ENCODE measurements at regions not wholly inside any gene's neighbourhood (a gene's known extent, or its start where the extent isn't known, plus 50 kb on each side); places are given as distances from the start of the nearest gene placed in this dataset.

DNA sequence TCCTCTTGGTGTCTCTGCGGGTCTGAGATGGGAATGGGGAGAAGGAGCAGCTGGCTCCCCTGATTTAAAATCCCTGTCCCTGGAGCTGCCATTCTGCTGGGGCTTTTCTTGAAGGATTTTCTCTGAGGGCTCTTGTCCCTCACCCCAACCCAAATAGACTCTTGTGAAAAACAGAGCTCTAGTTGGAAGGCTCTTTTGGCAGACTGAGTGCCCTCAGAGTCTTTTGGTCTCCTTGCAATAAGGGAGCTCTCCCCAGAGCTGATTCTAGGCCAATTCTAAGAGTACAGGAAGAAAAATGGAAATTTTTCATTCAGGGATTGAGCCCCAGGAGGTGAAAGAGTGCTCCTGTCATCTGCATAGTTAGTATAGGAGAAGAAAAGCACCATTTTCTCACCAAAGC, 238.3 kb downstream of the COG6 start:
- TF ChIP-seq, protein P1, sequence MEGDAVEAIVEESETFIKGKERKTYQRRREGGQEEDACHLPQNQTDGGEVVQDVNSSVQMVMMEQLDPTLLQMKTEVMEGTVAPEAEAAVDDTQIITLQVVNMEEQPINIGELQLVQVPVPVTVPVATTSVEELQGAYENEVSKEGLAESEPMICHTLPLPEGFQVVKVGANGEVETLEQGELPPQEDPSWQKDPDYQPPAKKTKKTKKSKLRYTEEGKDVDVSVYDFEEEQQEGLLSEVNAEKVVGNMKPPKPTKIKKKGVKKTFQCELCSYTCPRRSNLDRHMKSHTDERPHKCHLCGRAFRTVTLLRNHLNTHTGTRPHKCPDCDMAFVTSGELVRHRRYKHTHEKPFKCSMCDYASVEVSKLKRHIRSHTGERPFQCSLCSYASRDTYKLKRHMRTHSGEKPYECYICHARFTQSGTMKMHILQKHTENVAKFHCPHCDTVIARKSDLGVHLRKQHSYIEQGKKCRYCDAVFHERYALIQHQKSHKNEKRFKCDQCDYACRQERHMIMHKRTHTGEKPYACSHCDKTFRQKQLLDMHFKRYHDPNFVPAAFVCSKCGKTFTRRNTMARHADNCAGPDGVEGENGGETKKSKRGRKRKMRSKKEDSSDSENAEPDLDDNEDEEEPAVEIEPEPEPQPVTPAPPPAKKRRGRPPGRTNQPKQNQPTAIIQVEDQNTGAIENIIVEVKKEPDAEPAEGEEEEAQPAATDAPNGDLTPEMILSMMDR (conservative IDR thresholded peaks at IDR 0.05; ENCODE audit: low read depth in 2 of 2): no peak
- no peak for TF ChIP-seq JUNB (IDR thresholded peaks at IDR 0.05; ENCODE audit: unreplicated experiment)
- TF ChIP-seq, protein P2, sequence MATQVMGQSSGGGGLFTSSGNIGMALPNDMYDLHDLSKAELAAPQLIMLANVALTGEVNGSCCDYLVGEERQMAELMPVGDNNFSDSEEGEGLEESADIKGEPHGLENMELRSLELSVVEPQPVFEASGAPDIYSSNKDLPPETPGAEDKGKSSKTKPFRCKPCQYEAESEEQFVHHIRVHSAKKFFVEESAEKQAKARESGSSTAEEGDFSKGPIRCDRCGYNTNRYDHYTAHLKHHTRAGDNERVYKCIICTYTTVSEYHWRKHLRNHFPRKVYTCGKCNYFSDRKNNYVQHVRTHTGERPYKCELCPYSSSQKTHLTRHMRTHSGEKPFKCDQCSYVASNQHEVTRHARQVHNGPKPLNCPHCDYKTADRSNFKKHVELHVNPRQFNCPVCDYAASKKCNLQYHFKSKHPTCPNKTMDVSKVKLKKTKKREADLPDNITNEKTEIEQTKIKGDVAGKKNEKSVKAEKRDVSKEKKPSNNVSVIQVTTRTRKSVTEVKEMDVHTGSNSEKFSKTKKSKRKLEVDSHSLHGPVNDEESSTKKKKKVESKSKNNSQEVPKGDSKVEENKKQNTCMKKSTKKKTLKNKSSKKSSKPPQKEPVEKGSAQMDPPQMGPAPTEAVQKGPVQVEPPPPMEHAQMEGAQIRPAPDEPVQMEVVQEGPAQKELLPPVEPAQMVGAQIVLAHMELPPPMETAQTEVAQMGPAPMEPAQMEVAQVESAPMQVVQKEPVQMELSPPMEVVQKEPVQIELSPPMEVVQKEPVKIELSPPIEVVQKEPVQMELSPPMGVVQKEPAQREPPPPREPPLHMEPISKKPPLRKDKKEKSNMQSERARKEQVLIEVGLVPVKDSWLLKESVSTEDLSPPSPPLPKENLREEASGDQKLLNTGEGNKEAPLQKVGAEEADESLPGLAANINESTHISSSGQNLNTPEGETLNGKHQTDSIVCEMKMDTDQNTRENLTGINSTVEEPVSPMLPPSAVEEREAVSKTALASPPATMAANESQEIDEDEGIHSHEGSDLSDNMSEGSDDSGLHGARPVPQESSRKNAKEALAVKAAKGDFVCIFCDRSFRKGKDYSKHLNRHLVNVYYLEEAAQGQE (IDR thresholded peaks at IDR 0.05; ENCODE audit: unreplicated experiment): no peak

Data from GM23338 (cell line).